ENCODE measurements at regions not wholly inside any gene's neighbourhood (a gene's known extent, or its start where the extent isn't known, plus 50 kb on each side); places are given as distances from the start of the nearest gene placed in this dataset.

DNA sequence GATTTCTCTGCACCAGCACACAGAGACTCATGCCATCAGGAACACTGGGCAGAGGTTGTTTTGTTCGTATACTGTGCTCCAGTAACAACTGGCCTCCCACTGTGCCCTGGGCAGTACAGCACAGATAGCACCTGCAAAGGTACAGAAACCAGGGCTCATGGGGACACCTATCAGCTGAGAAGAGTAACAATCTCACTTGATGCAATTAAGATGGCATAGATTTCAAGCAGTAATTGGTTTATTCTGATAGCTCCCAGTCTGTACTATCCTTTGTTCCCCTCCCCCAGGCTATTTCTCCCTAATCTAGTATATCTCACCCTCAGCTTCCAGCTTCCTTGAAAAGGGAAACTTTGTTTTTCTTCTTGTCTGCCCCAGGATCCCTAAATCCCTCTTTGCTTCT lies 343.9 kb upstream of the MMADHC start:
- no peak overlapping the region for H3K4me3 Mint-ChIP-seq (ENCODE audit: low read depth, unreplicated experiment)
- intact Hi-C loops (cut with micrococcal nuclease; ENCODE audit: unreplicated experiment), result no loop called here
- no peaks in the 10 kb centered on the region for H3K36me3 Mint-ChIP-seq (ENCODE audit: insufficient read depth, unreplicated experiment)
- H3K27me3 Mint-ChIP-seq (ENCODE audit: unreplicated experiment), result no peaks in the 10 kb centered on the region
- H3K4me1 Mint-ChIP-seq (ENCODE audit: low read depth, unreplicated experiment), result no peaks in the 10 kb centered on the region
- CTCF ChIA-PET, result interaction anchor here (0.5 kb wide), 1 partner anchor 1019 kb away, joined by 5 read pairs; no protein-coding TSS in a partner anchor
- TF ChIP-seq, protein P1, sequence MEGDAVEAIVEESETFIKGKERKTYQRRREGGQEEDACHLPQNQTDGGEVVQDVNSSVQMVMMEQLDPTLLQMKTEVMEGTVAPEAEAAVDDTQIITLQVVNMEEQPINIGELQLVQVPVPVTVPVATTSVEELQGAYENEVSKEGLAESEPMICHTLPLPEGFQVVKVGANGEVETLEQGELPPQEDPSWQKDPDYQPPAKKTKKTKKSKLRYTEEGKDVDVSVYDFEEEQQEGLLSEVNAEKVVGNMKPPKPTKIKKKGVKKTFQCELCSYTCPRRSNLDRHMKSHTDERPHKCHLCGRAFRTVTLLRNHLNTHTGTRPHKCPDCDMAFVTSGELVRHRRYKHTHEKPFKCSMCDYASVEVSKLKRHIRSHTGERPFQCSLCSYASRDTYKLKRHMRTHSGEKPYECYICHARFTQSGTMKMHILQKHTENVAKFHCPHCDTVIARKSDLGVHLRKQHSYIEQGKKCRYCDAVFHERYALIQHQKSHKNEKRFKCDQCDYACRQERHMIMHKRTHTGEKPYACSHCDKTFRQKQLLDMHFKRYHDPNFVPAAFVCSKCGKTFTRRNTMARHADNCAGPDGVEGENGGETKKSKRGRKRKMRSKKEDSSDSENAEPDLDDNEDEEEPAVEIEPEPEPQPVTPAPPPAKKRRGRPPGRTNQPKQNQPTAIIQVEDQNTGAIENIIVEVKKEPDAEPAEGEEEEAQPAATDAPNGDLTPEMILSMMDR (IDR thresholded peaks at IDR 0.05; ENCODE audit: unreplicated experiment), result no peak
- DNase-seq, result no peak
- H3K27ac Mint-ChIP-seq (ENCODE audit: unreplicated experiment), result no peak overlapping the region
- H3K9me3 Mint-ChIP-seq (ENCODE audit: low read depth, unreplicated experiment), result no peaks in the 10 kb centered on the region
- no TSS peak for BruUV-seq (replicated peaks)

- no peaks in the 10 kb centered on the region for H3K9me3 Mint-ChIP-seq (ENCODE audit: low read depth, unreplicated experiment)
- BruUV-seq (replicated peaks), result no TSS peak
- H3K27ac Mint-ChIP-seq (ENCODE audit: unreplicated experiment), result no peak overlapping the region
- H3K4me3 Mint-ChIP-seq (ENCODE audit: low read depth, unreplicated experiment), result no peak overlapping the region
- no peaks in the 10 kb centered on the region for H3K36me3 Mint-ChIP-seq (ENCODE audit: insufficient read depth, unreplicated experiment)
- no peak for DNase-seq
- CTCF ChIA-PET, result no interaction called here
- H3K4me1 Mint-ChIP-seq (ENCODE audit: low read depth, unreplicated experiment), result peaks cover 14% of the 10 kb centered on the region
- intact Hi-C loops (cut with micrococcal nuclease; ENCODE audit: unreplicated experiment), result loop anchor here (10.0 kb wide), 2 partner anchors 113 to 237 kb away; no protein-coding TSS in a partner anchor
- no peaks in the 10 kb centered on the region for H3K27me3 Mint-ChIP-seq (ENCODE audit: unreplicated experiment)
- TF ChIP-seq, protein P1 (IDR thresholded peaks at IDR 0.05; ENCODE audit: unreplicated experiment), result no peak
These were observed 340.4 kb upstream of the MMADHC start for GRCh38 chr2:149928011-149928410.

GRCh38 chr2:149926149-149926548 lies 338.6 kb upstream of the MMADHC start:
- Mint-ChIP-seq H3K4me1 (ENCODE audit: low read depth, unreplicated experiment) (peaks cover 18% of the 10 kb centered on the region), H3K27me3 (ENCODE audit: unreplicated experiment) (no peaks in the 10 kb centered on the region), H3K9me3 (ENCODE audit: low read depth, unreplicated experiment) (no peaks in the 10 kb centered on the region), H3K27ac (ENCODE audit: unreplicated experiment) (no peak overlapping the region), H3K4me3 (ENCODE audit: low read depth, unreplicated experiment) (no peak overlapping the region), H3K36me3 (ENCODE audit: insufficient read depth, unreplicated experiment) (peaks cover 6% of the 10 kb centered on the region)
- intact Hi-C loops (cut with micrococcal nuclease; ENCODE audit: unreplicated experiment), result loop anchor here (10.0 kb wide), 2 partner anchors 111 to 239 kb away; no protein-coding TSS in a partner anchor
- no TSS peak for BruUV-seq (replicated peaks)
- DNase-seq, result no peak
- CTCF ChIA-PET, result interaction anchor here (0.7 kb wide), 1 partner anchor 172 kb away, joined by 3 read pairs; no protein-coding TSS in a partner anchor
- TF ChIP-seq, protein P1 (IDR thresholded peaks at IDR 0.05; ENCODE audit: unreplicated experiment), result no peak

DNA sequence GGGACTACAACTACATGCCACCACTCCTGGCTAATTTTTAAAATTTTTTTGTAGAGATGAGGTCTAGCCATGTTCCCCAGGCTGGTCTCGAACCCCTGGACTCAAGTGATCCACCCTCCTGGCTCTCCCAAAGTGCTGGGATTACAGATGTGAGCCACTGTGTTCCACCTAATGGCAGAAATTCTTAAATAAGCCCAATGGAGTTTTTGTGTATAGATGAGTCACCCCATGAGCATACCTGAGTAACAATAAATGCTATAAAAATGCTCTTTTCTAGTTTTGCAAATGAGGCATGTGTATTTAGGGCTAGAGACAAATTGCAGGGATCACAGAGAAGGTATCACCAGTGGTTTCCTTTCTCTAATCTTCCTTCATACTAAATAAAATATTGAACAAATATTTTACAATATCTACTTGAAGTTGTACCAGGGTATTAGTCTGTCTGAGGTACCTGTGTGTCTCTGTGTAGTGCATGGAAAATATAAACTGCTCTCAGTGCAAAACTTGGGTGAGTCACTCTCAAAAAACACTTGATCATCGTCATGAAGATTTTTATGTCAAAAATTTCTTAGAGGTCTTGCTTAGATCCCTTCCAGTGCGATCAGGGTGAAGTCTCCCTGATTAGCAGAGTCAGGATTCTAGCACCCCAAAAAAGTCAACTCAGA lies 337.1 kb upstream of the MMADHC start:
- Mint-ChIP-seq H3K27me3 (ENCODE audit: unreplicated experiment) (no peaks in the 10 kb centered on the region), H3K4me3 (ENCODE audit: low read depth, unreplicated experiment) (peak overlapping the region; percentile 10), H3K4me1 (ENCODE audit: low read depth, unreplicated experiment) (peaks cover 18% of the 10 kb centered on the region), H3K9me3 (ENCODE audit: low read depth, unreplicated experiment) (peaks cover 7% of the 10 kb centered on the region), H3K27ac (ENCODE audit: unreplicated experiment) (peak overlapping the region; percentile 63), H3K36me3 (ENCODE audit: insufficient read depth, unreplicated experiment) (peaks cover 10% of the 10 kb centered on the region)
- CTCF ChIA-PET, result no interaction called here
- TF ChIP-seq, protein P1 (IDR thresholded peaks at IDR 0.05; ENCODE audit: unreplicated experiment), result no peak
- no peak for DNase-seq
- intact Hi-C loops (cut with micrococcal nuclease; ENCODE audit: unreplicated experiment), result loop anchor here (5.0 to 10.0 kb wide), 3 partner anchors 110 to 558 kb away; no protein-coding TSS in a partner anchor
- BruUV-seq (replicated peaks), result no TSS peak

Data from Calu3 (cell line).